ENCODE measurements at regions not wholly inside any gene's neighbourhood (a gene's known extent, or its start where the extent isn't known, plus 50 kb on each side); places are given as distances from the start of the nearest gene placed in this dataset.

- TF ChIP-seq RAD21 (IDR thresholded peaks at IDR 0.05 in 1 of 2, conservative IDR thresholded peaks at IDR 0.05 in 1 of 2; ENCODE audit: low read depth in 2 of 2, low read length in 2 of 2) = no peak
- TF ChIP-seq SP4 (IDR thresholded peaks at IDR 0.05; ENCODE audit: low read length) = no peak
- no peak for TF ChIP-seq SIRT6 (IDR thresholded peaks at IDR 0.05; ENCODE audit: low read length)
- TF ChIP-seq KDM1A (IDR thresholded peaks at IDR 0.05; ENCODE audit: borderline replicate concordance, low read length) = no peak
- TF ChIP-seq SRF (IDR thresholded peaks at IDR 0.05; ENCODE audit: low read depth, low read length) = no peak
- no peak for TF ChIP-seq JUN (IDR thresholded peaks at IDR 0.05; ENCODE audit: low read depth, low read length)
- TF ChIP-seq ATF2 (IDR thresholded peaks at IDR 0.05; ENCODE audit: low read length) = no peak
- no peak for TF ChIP-seq CREB1 (IDR thresholded peaks at IDR 0.05)
- TF ChIP-seq CBX5 (IDR thresholded peaks at IDR 0.05; ENCODE audit: low read depth, low read length) = no peak
- H3K23ac ChIP-seq (ENCODE audit: insufficient read length) = no peak overlapping the region
- no peak overlapping the region for H4K91ac ChIP-seq (replicated peaks; ENCODE audit: insufficient read length, low read length)
- no peak overlapping the region for H3K4ac ChIP-seq (replicated peaks; ENCODE audit: insufficient read length, low read depth, low read length)
- no peak overlapping the region for H3K56ac ChIP-seq (replicated peaks; ENCODE audit: insufficient read length, low read depth, low read length)
- H3K36me3 ChIP-seq (ENCODE audit: control insufficient read depth in 2 of 4, insufficient read depth in 4 of 4, low read length in 3 of 4) = no peaks in the 10 kb centered on the region
- H2AFZ ChIP-seq (ENCODE audit: low read length) = no peak overlapping the region
- no peak overlapping the region for H2BK20ac ChIP-seq (ENCODE audit: low read length)
- H3K27me3 ChIP-seq (replicated peaks in 1 of 4; ENCODE audit: control insufficient read depth in 3 of 4, extremely low read depth in 1 of 4, insufficient read depth in 3 of 4, low read length in 3 of 4) = no peaks in the 10 kb centered on the region
- H3K79me2 ChIP-seq (ENCODE audit: control insufficient read depth in 1 of 2, insufficient read depth in 2 of 2, low read length in 2 of 2) = no peaks in the 10 kb centered on the region
- no peak overlapping the region for H4K5ac ChIP-seq (ENCODE audit: insufficient read length, low read depth, low read length)
- DNase-seq (ENCODE audit: low read depth in 1 of 2, low spot score in 2 of 2) = no peak
- H3K18ac ChIP-seq (ENCODE audit: extremely low read depth, low read length) = no peak overlapping the region
- H3K27ac ChIP-seq (ENCODE audit: low read depth, low read length) = no peak overlapping the region
- H3K14ac ChIP-seq (ENCODE audit: insufficient read length) = no peak overlapping the region
- no peak overlapping the region for H2BK5ac ChIP-seq (ENCODE audit: low read depth, low read length)
- H3K79me1 ChIP-seq (ENCODE audit: low read depth, low read length) = no peaks in the 10 kb centered on the region
- no peak overlapping the region for H2BK15ac ChIP-seq (ENCODE audit: low read length)
- no peak overlapping the region for H2AK5ac ChIP-seq (ENCODE audit: low read depth, low read length)
- H2BK12ac ChIP-seq (ENCODE audit: low read depth, low read length) = no peak overlapping the region
- ChIA-PET CTCF (ENCODE audit: partially characterized antibody) (interaction anchor here (1.0 kb wide), 1 partner anchor 104 kb away, joined by 3 read pairs; no protein-coding TSS in a partner anchor), POLR2A (ENCODE audit: partially characterized antibody) (no interaction called here)
- H4K20me1 ChIP-seq (replicated peaks in 1 of 2; ENCODE audit: control insufficient read depth in 1 of 2, insufficient read depth in 2 of 2, low read length in 2 of 2) = no peaks in the 10 kb centered on the region
- no peak for FAIRE-seq
- peaks cover 0 to 3% (median 0%) of the 10 kb centered on the region in 4 experiments; a peak in 2 of 7 replicates for H3K4me1 ChIP-seq (replicated peaks in 1 of 4; ENCODE audit: control insufficient read depth in 3 of 4, insufficient read depth in 4 of 4, low read length in 3 of 4)
- 89% methylated on average over 1 of the region's 1 CpG; no CpG with 5 or more reads in 1 of the 2 experiments for WGBS, 2 experiments (ENCODE audit: extremely low coverage in 1 of 2, insufficient coverage in 1 of 2, insufficient read length in 1 of 2, insufficient replicate concordance in 2 of 2, low coverage in 1 of 2, low lambda C conversion rate in 2 of 2, missing lambda C conversion rate in 1 of 2)
- H3K9me3 ChIP-seq (ENCODE audit: insufficient read depth in 2 of 2, low read depth in 1 of 2, low read length in 1 of 2) = no peaks in the 10 kb centered on the region
- no peak overlapping the region for H3K9ac ChIP-seq (replicated peaks in 1 of 4; ENCODE audit: extremely low read depth in 1 of 4, low read depth in 3 of 4, low read length in 3 of 4)
- no peaks in the 10 kb centered on the region for H3K23me2 ChIP-seq (ENCODE audit: low read depth, low read length)
- H2BK120ac ChIP-seq (replicated peaks; ENCODE audit: low read depth, low read length) = no peak overlapping the region
- no peak overlapping the region for H3K4me3 ChIP-seq (ENCODE audit: extremely low read depth in 1 of 4, insufficient read depth in 2 of 4, low read depth in 3 of 4, low read length in 4 of 4)
- no peak overlapping the region for H3K4me2 ChIP-seq (ENCODE audit: insufficient read depth in 1 of 2, low read depth in 2 of 2, low read length in 2 of 2)
- no peak overlapping the region for H4K8ac ChIP-seq (ENCODE audit: extremely low read depth, insufficient read depth, low read length)
Measured at GRCh38 chr7:34327681-34328080, 330.3 kb upstream of the NPSR1 start.

All from H1 (cell line).